ENCODE measurements at regions not wholly inside any gene's neighbourhood (a gene's known extent, or its start where the extent isn't known, plus 50 kb on each side); places are given as distances from the start of the nearest gene placed in this dataset.

GRCh38 chr2:181114021-181114420 is 133.6 kb downstream of the UBE2E3 start:
- CTCF ChIA-PET: no interaction called here

GRCh38 chr2:181116261-181116660 is 135.9 kb downstream of the UBE2E3 start:
- Mint-ChIP-seq H3K36me3 (ENCODE audit: low read depth) (peaks cover 33% of the 10 kb centered on the region), H3K27ac (no peak overlapping the region), H3K9me3 (peaks cover 12% of the 10 kb centered on the region), H3K4me3 (no peak overlapping the region), H3K4me1 (peaks cover 31% of the 10 kb centered on the region), H3K27me3 (no peaks in the 10 kb centered on the region)
- POLR2A ChIA-PET: interaction anchor here (1.3 to 1.4 kb wide), 2 partner anchors 344 to 346 kb away, joined by 3 read pairs; no protein-coding TSS in a partner anchor
- CTCF ChIA-PET: interaction anchor here (1.4 kb wide), 1 partner anchor 62 kb away, joined by 4 read pairs; no protein-coding TSS in a partner anchor
- no peak for DNase-seq

More at GRCh38 chr2:181114021-181114420, 133.6 kb downstream of the UBE2E3 start:
- Mint-ChIP-seq H3K36me3 (ENCODE audit: low read depth) (peaks cover 36% of the 10 kb centered on the region), H3K27me3 (no peaks in the 10 kb centered on the region), H3K4me1 (peaks cover 33% of the 10 kb centered on the region), H3K4me3 (no peak overlapping the region), H3K27ac (no peak overlapping the region), H3K9me3 (peaks cover 17% of the 10 kb centered on the region)
- no peak for DNase-seq
- POLR2A ChIA-PET: interaction anchor here (1.5 kb wide), 1 partner anchor 8 kb away, joined by 7 read pairs; no protein-coding TSS in a partner anchor

- ChIA-PET POLR2A (interaction anchor here (0.5 to 1.3 kb wide), 4 partner anchors 9 to 340 kb away, joined by 3 to 8 read pairs (median 4); partner anchors contain the start of gene ITGA4), CTCF (no interaction called here)
- Mint-ChIP-seq H3K9me3 (peaks cover 16% of the 10 kb centered on the region), H3K4me1 (peaks cover 38% of the 10 kb centered on the region), H3K36me3 (ENCODE audit: low read depth) (peaks cover 40% of the 10 kb centered on the region), H3K4me3 (no peak overlapping the region), H3K27ac (no peak overlapping the region), H3K27me3 (no peaks in the 10 kb centered on the region)
- no peak for DNase-seq
Measured at GRCh38 chr2:181117206-181117925, 137.0 kb downstream of the UBE2E3 start.

- Mint-ChIP-seq H3K36me3 (ENCODE audit: low read depth) (peaks cover 32% of the 10 kb centered on the region), H3K4me1 (peaks cover 61% of the 10 kb centered on the region), H3K27ac (no peak overlapping the region), H3K27me3 (no peaks in the 10 kb centered on the region), H3K9me3 (peaks cover 9% of the 10 kb centered on the region), H3K4me3 (no peak overlapping the region)
- POLR2A ChIA-PET: interaction anchor here (1.3 to 2.3 kb wide), 3 partner anchors 10 to 338 kb away, joined by 3 to 7 read pairs (median 3); no protein-coding TSS in a partner anchor
- no peak for DNase-seq
- CTCF ChIA-PET: interaction anchor here (1.9 kb wide), 1 partner anchor 16 kb away, joined by 7 read pairs; no protein-coding TSS in a partner anchor
Measured at GRCh38 chr2:181120625-181121024, 140.2 kb downstream of the UBE2E3 start.

GRCh38 chr2:181121996-181122395 is 141.6 kb downstream of the UBE2E3 start:
- peaks cover 34% of the 10 kb centered on the region for H3K36me3 Mint-ChIP-seq (ENCODE audit: low read depth)
- peaks cover 9% of the 10 kb centered on the region for H3K9me3 Mint-ChIP-seq
- H3K27ac Mint-ChIP-seq: no peak overlapping the region
- no peak for DNase-seq
- H3K4me3 Mint-ChIP-seq: no peak overlapping the region
- peaks cover 72% of the 10 kb centered on the region for H3K4me1 Mint-ChIP-seq
- no peaks in the 10 kb centered on the region for H3K27me3 Mint-ChIP-seq
- ChIA-PET CTCF (interaction anchor here (0.7 to 2.0 kb wide), 3 partner anchors 17 to 345 kb away, joined by 3 to 9 read pairs (median 7); no protein-coding TSS in a partner anchor), POLR2A (interaction anchor here (0.8 to 2.3 kb wide), 13 partner anchors 9 to 349 kb away, joined by 3 to 8 read pairs (median 4); no protein-coding TSS in a partner anchor)

- H3K4me1 Mint-ChIP-seq: peaks cover 73% of the 10 kb centered on the region
- CTCF ChIA-PET: interaction anchor here (0.7 to 2.0 kb wide), 3 partner anchors 18 to 344 kb away, joined by 3 to 9 read pairs (median 7); no protein-coding TSS in a partner anchor
- no peaks in the 10 kb centered on the region for H3K27me3 Mint-ChIP-seq
- peaks cover 34% of the 10 kb centered on the region for H3K36me3 Mint-ChIP-seq (ENCODE audit: low read depth)
- H3K27ac Mint-ChIP-seq: no peak overlapping the region
- peaks cover 9% of the 10 kb centered on the region for H3K9me3 Mint-ChIP-seq
- H3K4me3 Mint-ChIP-seq: no peak overlapping the region
- DNase-seq: no peak
- POLR2A ChIA-PET: interaction anchor here (0.8 to 2.3 kb wide), 13 partner anchors 9 to 349 kb away, joined by 3 to 8 read pairs (median 4); no protein-coding TSS in a partner anchor
Measured at GRCh38 chr2:181122601-181123000, 142.2 kb downstream of the UBE2E3 start.

GRCh38 chr2:181123798-181124231 is 143.4 kb downstream of the UBE2E3 start:
- DNase-seq: peak; percentile 75
- ChIA-PET POLR2A (interaction anchor here (0.7 to 10.8 kb wide), 13 partner anchors 9 to 342 kb away, joined by 3 to 304 read pairs (median 6); partner anchors contain the start of gene ITGA4), CTCF (interaction anchor here (0.7 to 2.2 kb wide), 4 partner anchors 16 to 335 kb away, joined by 3 to 7 read pairs (median 4); no protein-coding TSS in a partner anchor)
- Mint-ChIP-seq H3K9me3 (peaks cover 9% of the 10 kb centered on the region), H3K4me3 (peak overlapping the region; percentile 48), H3K27ac (peak overlapping the region; percentile 85), H3K36me3 (ENCODE audit: low read depth) (peaks cover 26% of the 10 kb centered on the region), H3K4me1 (peaks cover 74% of the 10 kb centered on the region), H3K27me3 (no peaks in the 10 kb centered on the region)

GRCh38 chr2:181124497-181124896 is 144.1 kb downstream of the UBE2E3 start:
- Mint-ChIP-seq H3K36me3 (ENCODE audit: low read depth) (peaks cover 22% of the 10 kb centered on the region), H3K9me3 (peaks cover 9% of the 10 kb centered on the region), H3K27me3 (no peaks in the 10 kb centered on the region), H3K4me3 (peak overlapping the region; percentile 48), H3K4me1 (peaks cover 75% of the 10 kb centered on the region), H3K27ac (peak overlapping the region; percentile 85)
- CTCF ChIA-PET: interaction anchor here (1.0 to 3.1 kb wide), 7 partner anchors 17 to 334 kb away, joined by 3 to 14 read pairs (median 7); partner anchors contain the start of gene ITGA4
- DNase-seq: no peak
- POLR2A ChIA-PET: interaction anchor here (0.9 to 10.8 kb wide), 16 partner anchors 9 to 346 kb away, joined by 3 to 304 read pairs (median 5); partner anchors contain the start of gene ITGA4

- no peaks in the 10 kb centered on the region for H3K27me3 Mint-ChIP-seq
- POLR2A ChIA-PET: interaction anchor here (0.9 to 10.8 kb wide), 16 partner anchors 8 to 345 kb away, joined by 3 to 304 read pairs (median 7); partner anchors contain the start of gene ITGA4
- CTCF ChIA-PET: interaction anchor here (1.0 to 3.1 kb wide), 6 partner anchors 16 to 333 kb away, joined by 3 to 14 read pairs (median 7); partner anchors contain the start of gene ITGA4
- peaks cover 78% of the 10 kb centered on the region for H3K4me1 Mint-ChIP-seq
- no peak for DNase-seq
- H3K9me3 Mint-ChIP-seq: peaks cover 7% of the 10 kb centered on the region
- peak overlapping the region; percentile 85 for H3K27ac Mint-ChIP-seq
- H3K4me3 Mint-ChIP-seq: peak overlapping the region; percentile 64
- H3K36me3 Mint-ChIP-seq (ENCODE audit: low read depth): peaks cover 23% of the 10 kb centered on the region
Measured at GRCh38 chr2:181125359-181125758, 145.0 kb downstream of the UBE2E3 start.

GRCh38 chr2:181126311-181126868 is 146.0 kb downstream of the UBE2E3 start:
- Mint-ChIP-seq H3K4me3 (peak overlapping the region; percentile 64), H3K36me3 (ENCODE audit: low read depth) (peaks cover 18% of the 10 kb centered on the region), H3K9me3 (peaks cover 3% of the 10 kb centered on the region), H3K27ac (peak overlapping the region; percentile 85), H3K4me1 (peaks cover 77% of the 10 kb centered on the region), H3K27me3 (no peaks in the 10 kb centered on the region)
- no peak for DNase-seq
- ChIA-PET POLR2A (interaction anchor here (1.0 to 10.8 kb wide), 12 partner anchors 11 to 341 kb away, joined by 3 to 304 read pairs (median 8); partner anchors contain the start of gene ITGA4), CTCF (interaction anchor here (1.2 to 3.1 kb wide), 7 partner anchors 15 to 334 kb away, joined by 3 to 14 read pairs (median 6); partner anchors contain the start of gene ITGA4)

GRCh38 chr2:181128199-181128598 is 147.8 kb downstream of the UBE2E3 start:
- peaks cover 20% of the 10 kb centered on the region for H3K36me3 Mint-ChIP-seq (ENCODE audit: low read depth)
- H3K27me3 Mint-ChIP-seq: no peaks in the 10 kb centered on the region
- peak overlapping the region; percentile 33 for H3K4me3 Mint-ChIP-seq
- no peak for DNase-seq
- no peaks in the 10 kb centered on the region for H3K9me3 Mint-ChIP-seq
- peak overlapping the region; percentile 85 for H3K27ac Mint-ChIP-seq
- H3K4me1 Mint-ChIP-seq: peaks cover 77% of the 10 kb centered on the region
- POLR2A ChIA-PET: interaction anchor here (0.7 to 10.8 kb wide), 10 partner anchors 8 to 332 kb away, joined by 3 to 304 read pairs (median 4); partner anchors contain the start of gene ITGA4
- CTCF ChIA-PET: interaction anchor here (1.1 to 3.6 kb wide), 6 partner anchors 15 to 338 kb away, joined by 3 to 14 read pairs (median 7); partner anchors contain the start of gene ITGA4
